ENCODE measurements at regions not wholly inside any gene's neighbourhood (a gene's known extent, or its start where the extent isn't known, plus 50 kb on each side); places are given as distances from the start of the nearest gene placed in this dataset.

DNA sequence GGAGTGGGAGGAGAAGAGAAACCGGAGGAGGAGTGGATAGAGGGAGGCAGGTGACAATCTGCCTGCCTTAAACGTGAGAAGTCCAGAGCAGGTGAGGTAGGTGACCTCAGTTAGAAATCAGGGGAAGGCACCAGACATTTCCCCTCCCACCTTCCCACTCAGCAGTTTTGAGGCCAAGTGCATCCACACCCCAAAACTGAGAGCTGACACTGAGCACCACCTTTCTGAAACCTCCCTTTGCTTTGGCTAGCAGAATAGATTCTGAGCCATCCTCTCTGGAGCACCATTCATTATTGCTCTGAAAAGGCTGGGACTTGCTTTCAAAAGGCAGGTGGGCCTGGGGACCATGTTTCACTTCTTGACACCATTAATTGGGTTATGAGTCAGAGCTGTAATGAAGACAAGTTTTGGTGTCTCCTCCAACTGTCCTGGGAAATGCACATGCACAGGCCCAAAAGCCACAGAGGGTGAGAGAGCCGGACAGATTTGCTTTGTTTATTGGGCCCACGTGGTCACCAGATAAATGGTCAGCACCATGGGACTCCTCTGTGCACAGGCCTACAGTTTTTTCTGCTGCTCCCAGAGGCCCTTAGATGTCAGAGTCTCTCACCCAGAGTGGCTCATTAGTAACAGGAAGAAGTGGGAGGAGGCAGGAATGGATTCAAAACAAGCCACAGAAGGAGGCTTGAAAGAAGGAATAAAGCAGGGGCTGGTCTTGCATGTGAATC, 314.7 kb downstream of the TLE1 start:
- no TSS peak for BruUV-seq (replicated peaks)
- ChIA-PET POLR2A (no interaction called here), CTCF (no interaction called here)
- H3K4me1 ChIP-seq (ENCODE audit: control insufficient read depth, insufficient read depth, low read length), result no peaks in the 10 kb centered on the region
- no peaks in the 10 kb centered on the region for H3K27me3 ChIP-seq (ENCODE audit: control insufficient read depth, insufficient read depth, low read length)
- ATAC-seq, result no peak
- intact Hi-C loops (cut with micrococcal nuclease; ENCODE audit: unreplicated experiment), result no loop called here
- no peaks in the 10 kb centered on the region for H3K36me3 ChIP-seq (ENCODE audit: control insufficient read depth, insufficient read depth, low read length)
- in situ Hi-C loops (cut with HindIII; ENCODE audit: low pct_unique_long_range_greater_than_20kb, low sequenced_read_pairs), result no loop called here
- no peak overlapping the region for H3K27ac ChIP-seq (ENCODE audit: low read length)
- no peak overlapping the region for H3K4me3 ChIP-seq (ENCODE audit: low read depth in 2 of 2, low read length in 2 of 2)
- TF ChIP-seq REST (IDR thresholded peaks at IDR 0.05; ENCODE audit: insufficient read depth in 1 of 2, low read depth in 2 of 2, low read length in 1 of 2) (no peak), CTCF (IDR thresholded peaks at IDR 0.05) (no peak), TCF7L2 (IDR thresholded peaks at IDR 0.05; ENCODE audit: low read depth, low read length) (no peak), POLR2AphosphoS5 (IDR thresholded peaks at IDR 0.05; ENCODE audit: low read depth, low read length) (no peak), SIN3A (IDR thresholded peaks at IDR 0.05; ENCODE audit: borderline replicate concordance, insufficient read depth, low read depth, low read length) (no peak)
- no peak for DNase-seq (ENCODE audit: low read depth, low spot score)
- H3K9me3 ChIP-seq (ENCODE audit: control insufficient read depth, insufficient read depth, low read depth, low read length), result no peaks in the 10 kb centered on the region

DNA sequence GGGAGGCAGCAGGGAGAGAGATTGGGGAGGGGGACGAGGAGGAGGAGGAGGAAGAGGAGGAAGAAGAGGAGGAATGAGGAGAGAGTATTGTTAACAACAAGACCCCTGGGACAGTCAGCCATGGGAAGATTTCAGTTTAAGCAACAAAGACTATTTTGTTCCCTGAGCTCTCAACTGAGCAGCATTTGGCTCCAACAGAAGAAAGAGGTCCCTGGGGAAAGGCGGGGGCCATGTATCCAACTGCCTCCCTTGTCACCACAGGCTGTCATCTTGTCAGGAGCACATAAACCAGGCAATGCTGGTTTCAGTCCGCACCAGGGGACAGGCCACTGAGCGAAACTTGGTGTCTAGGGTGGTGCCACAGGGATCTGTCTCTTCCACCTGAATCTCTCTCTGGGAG, 316.1 kb downstream of the TLE1 start:
- Histone ChIP-seq H3K9me3 (ENCODE audit: control insufficient read depth, insufficient read depth, low read depth, low read length) (no peaks in the 10 kb centered on the region), H3K4me3 (ENCODE audit: low read depth in 2 of 2, low read length in 2 of 2) (no peak overlapping the region), H3K27ac (ENCODE audit: low read length) (no peak overlapping the region), H3K4me1 (ENCODE audit: control insufficient read depth, insufficient read depth, low read length) (no peaks in the 10 kb centered on the region), H3K36me3 (ENCODE audit: control insufficient read depth, insufficient read depth, low read length) (no peaks in the 10 kb centered on the region), H3K27me3 (ENCODE audit: control insufficient read depth, insufficient read depth, low read length) (no peaks in the 10 kb centered on the region)
- TF ChIP-seq SIN3A (IDR thresholded peaks at IDR 0.05; ENCODE audit: borderline replicate concordance, insufficient read depth, low read depth, low read length) (no peak), REST (IDR thresholded peaks at IDR 0.05; ENCODE audit: insufficient read depth in 1 of 2, low read depth in 2 of 2, low read length in 1 of 2) (no peak), POLR2AphosphoS5 (IDR thresholded peaks at IDR 0.05; ENCODE audit: low read depth, low read length) (no peak), TCF7L2 (IDR thresholded peaks at IDR 0.05; ENCODE audit: low read depth, low read length) (no peak), CTCF (IDR thresholded peaks at IDR 0.05) (no peak)
- in situ Hi-C loops (cut with HindIII; ENCODE audit: low pct_unique_long_range_greater_than_20kb, low sequenced_read_pairs), result no loop called here
- ATAC-seq (no peak), DNase-seq (ENCODE audit: low read depth, low spot score) (no peak)
- intact Hi-C loops (cut with micrococcal nuclease; ENCODE audit: unreplicated experiment), result no loop called here
- POLR2A ChIA-PET, result no interaction called here
- no TSS peak for BruUV-seq (replicated peaks)
- CTCF ChIA-PET, result no interaction called here

All from Panc1 (cell line).